ENCODE measurements at regions not wholly inside any gene's neighbourhood (a gene's known extent, or its start where the extent isn't known, plus 50 kb on each side); places are given as distances from the start of the nearest gene placed in this dataset.

GRCh38 chr6:8246403-8246802 is 144.1 kb upstream of the EEF1E1 start:
- intact Hi-C loops (cut with DNase I; ENCODE audit: low total_unique reads) = no loop called here
- Histone ChIP-seq H3K27ac (no peak overlapping the region), H3K9me3 (no peaks in the 10 kb centered on the region), H3K4me3 (no peak overlapping the region), H3K36me3 (no peaks in the 10 kb centered on the region), H3K27me3 (no peaks in the 10 kb centered on the region), H3K4me1 (no peaks in the 10 kb centered on the region)
- no peak for DNase-seq (ENCODE audit: low spot score in 2 of 2)
- TF ChIP-seq POLR2AphosphoS5 (IDR thresholded peaks at IDR 0.05) = no peak
- TF ChIP-seq POLR2A (IDR thresholded peaks at IDR 0.05) = no peak
- no peak for TF ChIP-seq CTCF (IDR thresholded peaks at IDR 0.05)

- Histone ChIP-seq H3K36me3 (no peaks in the 10 kb centered on the region), H3K27ac (no peak overlapping the region), H3K9me3 (no peaks in the 10 kb centered on the region), H3K4me1 (no peaks in the 10 kb centered on the region), H3K4me3 (no peak overlapping the region), H3K27me3 (no peaks in the 10 kb centered on the region)
- intact Hi-C loops (cut with DNase I; ENCODE audit: low total_unique reads) = no loop called here
- TF ChIP-seq POLR2AphosphoS5 (IDR thresholded peaks at IDR 0.05) (no peak), CTCF (IDR thresholded peaks at IDR 0.05) (no peak), POLR2A (IDR thresholded peaks at IDR 0.05) (no peak)
- no peak for DNase-seq (ENCODE audit: low spot score in 2 of 2)
Measured at GRCh38 chr6:8245726-8246125, 143.4 kb upstream of the EEF1E1 start.

- H3K27ac ChIP-seq = no peak overlapping the region
- intact Hi-C loops (cut with DNase I; ENCODE audit: low total_unique reads) = no loop called here
- TF ChIP-seq POLR2A (IDR thresholded peaks at IDR 0.05) = no peak
- TF ChIP-seq CTCF (IDR thresholded peaks at IDR 0.05) = no peak
- TF ChIP-seq POLR2AphosphoS5 (IDR thresholded peaks at IDR 0.05) = no peak
- H3K27me3 ChIP-seq = no peaks in the 10 kb centered on the region
- no peaks in the 10 kb centered on the region for H3K36me3 ChIP-seq
- no peaks in the 10 kb centered on the region for H3K4me1 ChIP-seq
- H3K4me3 ChIP-seq = no peak overlapping the region
- no peaks in the 10 kb centered on the region for H3K9me3 ChIP-seq
- DNase-seq (ENCODE audit: low spot score in 2 of 2) = no peak
Measured at GRCh38 chr6:8243475-8243874, 141.1 kb upstream of the EEF1E1 start.

DNA sequence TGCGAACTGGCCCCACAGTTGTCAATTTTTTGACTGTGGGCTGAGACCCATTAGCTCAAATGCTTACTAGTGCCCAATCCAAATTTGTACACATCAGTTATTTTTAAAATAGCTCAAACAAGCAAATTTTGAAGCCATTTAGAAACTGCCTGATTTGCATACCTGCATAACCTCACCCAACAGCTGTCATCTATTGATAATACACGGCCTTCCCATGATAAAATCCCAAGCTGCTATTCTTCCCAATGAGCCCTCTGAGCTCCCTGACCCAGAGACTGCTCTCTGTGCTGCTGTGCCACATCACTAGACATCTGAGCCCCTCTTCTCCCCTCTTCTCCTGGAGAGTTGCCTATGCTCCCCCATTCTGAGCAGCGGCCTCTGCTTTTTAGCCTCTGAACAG is 140.5 kb upstream of the EEF1E1 start:
- Histone ChIP-seq H3K9me3 (no peaks in the 10 kb centered on the region), H3K4me3 (no peak overlapping the region), H3K27ac (no peak overlapping the region), H3K4me1 (no peaks in the 10 kb centered on the region), H3K27me3 (no peaks in the 10 kb centered on the region), H3K36me3 (no peaks in the 10 kb centered on the region)
- DNase-seq (ENCODE audit: low spot score in 2 of 2) = no peak
- TF ChIP-seq POLR2AphosphoS5 (IDR thresholded peaks at IDR 0.05) (no peak), CTCF (IDR thresholded peaks at IDR 0.05) (no peak), POLR2A (IDR thresholded peaks at IDR 0.05) (no peak)
- intact Hi-C loops (cut with DNase I; ENCODE audit: low total_unique reads) = no loop called here

- no peak overlapping the region for H3K4me3 ChIP-seq
- no peaks in the 10 kb centered on the region for H3K36me3 ChIP-seq
- no peaks in the 10 kb centered on the region for H3K27me3 ChIP-seq
- DNase-seq (ENCODE audit: low spot score in 2 of 2) = no peak
- H3K4me1 ChIP-seq = no peaks in the 10 kb centered on the region
- no peak for TF ChIP-seq CTCF (IDR thresholded peaks at IDR 0.05)
- no peak for TF ChIP-seq POLR2A (IDR thresholded peaks at IDR 0.05)
- TF ChIP-seq POLR2AphosphoS5 (IDR thresholded peaks at IDR 0.05) = no peak
- H3K27ac ChIP-seq = no peak overlapping the region
- no peaks in the 10 kb centered on the region for H3K9me3 ChIP-seq
- intact Hi-C loops (cut with DNase I; ENCODE audit: low total_unique reads) = no loop called here
Measured at GRCh38 chr6:8240301-8240700, 138.0 kb upstream of the EEF1E1 start.
